ENCODE measurements at regions not wholly inside any gene's neighbourhood (a gene's known extent, or its start where the extent isn't known, plus 50 kb on each side); places are given as distances from the start of the nearest gene placed in this dataset.

- Histone ChIP-seq H2AFZ (ENCODE audit: control insufficient read depth, low read length) (no peak overlapping the region), H4K20me1 (ENCODE audit: control insufficient read depth, extremely low read depth, insufficient read depth, low read length) (no peaks in the 10 kb centered on the region), H3K36me3 (ENCODE audit: control insufficient read depth in 2 of 2, extremely low read depth in 1 of 2, insufficient read depth in 2 of 2, low read length in 2 of 2) (no peaks in the 10 kb centered on the region), H3K9me1 (ENCODE audit: control insufficient read depth, extremely low read depth, insufficient read depth, low read length) (no peaks in the 10 kb centered on the region), H3K4me2 (ENCODE audit: control insufficient read depth, extremely low read depth, insufficient read depth, low read depth, low read length) (no peak overlapping the region), H3K27me3 (ENCODE audit: control insufficient read depth, extremely low read depth, insufficient read depth, low read length) (no peaks in the 10 kb centered on the region), H3K9ac (ENCODE audit: control insufficient read depth, extremely low read depth, insufficient read depth, low read length) (no peak overlapping the region), H3K79me2 (ENCODE audit: control insufficient read depth, insufficient read depth, low read length) (no peaks in the 10 kb centered on the region), H3K4me1 (ENCODE audit: control insufficient read depth, extremely low read depth, insufficient read depth, low read length) (no peaks in the 10 kb centered on the region), H3K4me3 (ENCODE audit: control insufficient read depth in 2 of 3, extremely low read depth in 1 of 3, insufficient read depth in 2 of 3, low read depth in 1 of 3, low read length in 3 of 3) (no peak overlapping the region), H3K27ac (ENCODE audit: control insufficient read depth, insufficient read depth, low read length) (no peak overlapping the region), H3K9me3 (ENCODE audit: control insufficient read depth, low read depth, low read length) (peaks cover 2% of the 10 kb centered on the region)
- DNase-seq (ENCODE audit: low read depth, low spot score): no peak
- no peak for FAIRE-seq
- no peak for TF ChIP-seq CTCF (optimal IDR thresholded peaks at IDR 0.05 in 1 of 3, IDR thresholded peaks at IDR 0.05 in 1 of 3, conservative IDR thresholded peaks at IDR 0.05 in 1 of 3; ENCODE audit: extremely low read depth in 1 of 3, insufficient read depth in 2 of 3, low read length in 3 of 3)
- TF ChIP-seq EZH2 (IDR thresholded peaks at IDR 0.05; ENCODE audit: low read length): no peak
- dilution Hi-C loops (cut with MboI; ENCODE audit: extremely low pct_ligation_motif_present, low sequenced_read_pairs): no loop called here
These were observed 192.5 kb downstream of the NDUFA10 start for GRCh38 chr2:239832490-239833268.

- Histone ChIP-seq H3K27me3 (ENCODE audit: control insufficient read depth, extremely low read depth, insufficient read depth, low read length) (peaks cover 2% of the 10 kb centered on the region), H3K27ac (ENCODE audit: control insufficient read depth, insufficient read depth, low read length) (no peak overlapping the region), H4K20me1 (ENCODE audit: control insufficient read depth, extremely low read depth, insufficient read depth, low read length) (no peaks in the 10 kb centered on the region), H3K9me3 (ENCODE audit: control insufficient read depth, low read depth, low read length) (peaks cover 2% of the 10 kb centered on the region), H3K79me2 (ENCODE audit: control insufficient read depth, insufficient read depth, low read length) (no peaks in the 10 kb centered on the region), H3K4me1 (ENCODE audit: control insufficient read depth, extremely low read depth, insufficient read depth, low read length) (no peaks in the 10 kb centered on the region), H3K9ac (ENCODE audit: control insufficient read depth, extremely low read depth, insufficient read depth, low read length) (no peak overlapping the region), H3K4me2 (ENCODE audit: control insufficient read depth, extremely low read depth, insufficient read depth, low read depth, low read length) (no peak overlapping the region), H3K36me3 (ENCODE audit: control insufficient read depth in 2 of 2, extremely low read depth in 1 of 2, insufficient read depth in 2 of 2, low read length in 2 of 2) (no peaks in the 10 kb centered on the region), H3K4me3 (ENCODE audit: control insufficient read depth in 2 of 3, extremely low read depth in 1 of 3, insufficient read depth in 2 of 3, low read depth in 1 of 3, low read length in 3 of 3) (no peak overlapping the region), H3K9me1 (ENCODE audit: control insufficient read depth, extremely low read depth, insufficient read depth, low read length) (no peaks in the 10 kb centered on the region), H2AFZ (ENCODE audit: control insufficient read depth, low read length) (no peak overlapping the region)
- DNase-seq (ENCODE audit: low read depth, low spot score): no peak
- dilution Hi-C loops (cut with MboI; ENCODE audit: extremely low pct_ligation_motif_present, low sequenced_read_pairs): no loop called here
- TF ChIP-seq EZH2 (IDR thresholded peaks at IDR 0.05; ENCODE audit: low read length): no peak
- TF ChIP-seq CTCF (optimal IDR thresholded peaks at IDR 0.05 in 1 of 3, IDR thresholded peaks at IDR 0.05 in 1 of 3, conservative IDR thresholded peaks at IDR 0.05 in 1 of 3; ENCODE audit: extremely low read depth in 1 of 3, insufficient read depth in 2 of 3, low read length in 3 of 3): no peak
- no peak for FAIRE-seq
These were observed 193.2 kb downstream of the NDUFA10 start for GRCh38 chr2:239831861-239832489.

All from keratinocyte (primary cell).